ENCODE measurements at regions not wholly inside any gene's neighbourhood (a gene's known extent, or its start where the extent isn't known, plus 50 kb on each side); places are given as distances from the start of the nearest gene placed in this dataset.
A peak's percentile ranks its signal among the peaks of the same experiment; 100 is the strongest.
"Not testable (repeated sequence)": the region's sequence is repeated elsewhere in the genome, so short reads cannot be mapped to it uniquely, and the experiment has no call there.

- in situ Hi-C loops (cut with MboI; ENCODE audit: low sequenced_read_pairs, unreplicated experiment): no loop called here
- TF ChIP-seq, protein P1, sequence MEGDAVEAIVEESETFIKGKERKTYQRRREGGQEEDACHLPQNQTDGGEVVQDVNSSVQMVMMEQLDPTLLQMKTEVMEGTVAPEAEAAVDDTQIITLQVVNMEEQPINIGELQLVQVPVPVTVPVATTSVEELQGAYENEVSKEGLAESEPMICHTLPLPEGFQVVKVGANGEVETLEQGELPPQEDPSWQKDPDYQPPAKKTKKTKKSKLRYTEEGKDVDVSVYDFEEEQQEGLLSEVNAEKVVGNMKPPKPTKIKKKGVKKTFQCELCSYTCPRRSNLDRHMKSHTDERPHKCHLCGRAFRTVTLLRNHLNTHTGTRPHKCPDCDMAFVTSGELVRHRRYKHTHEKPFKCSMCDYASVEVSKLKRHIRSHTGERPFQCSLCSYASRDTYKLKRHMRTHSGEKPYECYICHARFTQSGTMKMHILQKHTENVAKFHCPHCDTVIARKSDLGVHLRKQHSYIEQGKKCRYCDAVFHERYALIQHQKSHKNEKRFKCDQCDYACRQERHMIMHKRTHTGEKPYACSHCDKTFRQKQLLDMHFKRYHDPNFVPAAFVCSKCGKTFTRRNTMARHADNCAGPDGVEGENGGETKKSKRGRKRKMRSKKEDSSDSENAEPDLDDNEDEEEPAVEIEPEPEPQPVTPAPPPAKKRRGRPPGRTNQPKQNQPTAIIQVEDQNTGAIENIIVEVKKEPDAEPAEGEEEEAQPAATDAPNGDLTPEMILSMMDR (IDR thresholded peaks at IDR 0.05; ENCODE audit: borderline replicate concordance, control extremely low read depth, extremely low read depth, insufficient read depth, missing control alignments): no peak
- DNase-seq (ENCODE audit: low spot score): no peak
Observed at GRCh38 chrX:140038842-140039241, 73.5 kb upstream of the CXorf66 start.

DNA sequence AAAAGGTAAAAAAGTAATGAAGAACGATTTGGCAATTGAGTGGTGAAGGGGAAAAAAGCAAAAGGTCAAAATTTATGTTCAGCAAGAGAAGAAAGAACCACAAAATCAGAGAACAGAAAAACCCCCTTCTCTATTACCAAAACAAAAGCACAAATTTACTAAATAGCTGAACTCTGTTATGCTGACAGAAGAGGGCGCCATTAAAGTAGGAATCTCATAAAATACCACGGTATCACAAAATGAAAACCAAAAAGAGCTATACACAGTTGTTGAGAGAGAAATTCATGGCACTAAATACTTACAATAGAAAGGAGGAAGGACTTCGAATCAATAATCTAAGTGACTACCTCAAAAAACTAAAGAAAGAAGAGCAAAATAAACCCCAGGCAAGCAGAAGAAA is 69.6 kb upstream of the CXorf66 start:
- peak; percentile 10 for DNase-seq (ENCODE audit: low spot score)
- TF ChIP-seq, protein P1 (IDR thresholded peaks at IDR 0.05; ENCODE audit: borderline replicate concordance, control extremely low read depth, extremely low read depth, insufficient read depth, missing control alignments): peak; percentile 5
- in situ Hi-C loops (cut with MboI; ENCODE audit: low sequenced_read_pairs, unreplicated experiment): no loop called here

- TF ChIP-seq, protein P1 (IDR thresholded peaks at IDR 0.05; ENCODE audit: borderline replicate concordance, control extremely low read depth, extremely low read depth, insufficient read depth, missing control alignments): no peak
- in situ Hi-C loops (cut with MboI; ENCODE audit: low sequenced_read_pairs, unreplicated experiment): no loop called here
- DNase-seq (ENCODE audit: low spot score): no peak
Observed at GRCh38 chrX:140022482-140022881, 57.2 kb upstream of the CXorf66 start.

GRCh38 chrX:140019134-140019533 is 53.8 kb upstream of the CXorf66 start:
- in situ Hi-C loops (cut with MboI; ENCODE audit: low sequenced_read_pairs, unreplicated experiment); DNase-seq (ENCODE audit: low spot score): not testable (repeated sequence)
